NB4 (cell line): ENCODE measurements at regions not wholly inside any gene's neighbourhood (a gene's known extent, or its start where the extent isn't known, plus 50 kb on each side); places are given as distances from the start of the nearest gene placed in this dataset.

ENCODE experiments used
- DNase-seq: peaks from one replicate; pipeline ENCODE4 v3.0.0; 2010; ENCODE audit warnings: low read depth
- H3K4me3 ChIP-seq: one replicate; pipeline ENCODE4 v1.5.1; 2011; ENCODE audit warnings: mild to moderate bottlenecking, low read depth, low read length, moderate library complexity
- MYC ChIP-seq: IDR thresholded peaks from 2 replicates; pipeline ENCODE4 v1.6.1; 2011; ENCODE audit warnings: low read depth, low read length
- POLR2A ChIP-seq: IDR thresholded peaks from 2 replicates; pipeline ENCODE4 v1.6.1; 2011; ENCODE audit warnings: mild to moderate bottlenecking; ENCODE audit not compliant: insufficient read length; ENCODE audit errors: extremely low read depth
- TF ChIP-seq, protein P1 (sequence below): IDR thresholded peaks from 2 replicates; pipeline ENCODE4 v1.6.1; 2011; ENCODE audit warnings: low read depth, low read length
- TF ChIP-seq, protein P2 (sequence below): IDR thresholded peaks from one replicate; pipeline ENCODE4 v1.5.1; 2012; ENCODE audit warnings: low read depth, low read length

DNA sequence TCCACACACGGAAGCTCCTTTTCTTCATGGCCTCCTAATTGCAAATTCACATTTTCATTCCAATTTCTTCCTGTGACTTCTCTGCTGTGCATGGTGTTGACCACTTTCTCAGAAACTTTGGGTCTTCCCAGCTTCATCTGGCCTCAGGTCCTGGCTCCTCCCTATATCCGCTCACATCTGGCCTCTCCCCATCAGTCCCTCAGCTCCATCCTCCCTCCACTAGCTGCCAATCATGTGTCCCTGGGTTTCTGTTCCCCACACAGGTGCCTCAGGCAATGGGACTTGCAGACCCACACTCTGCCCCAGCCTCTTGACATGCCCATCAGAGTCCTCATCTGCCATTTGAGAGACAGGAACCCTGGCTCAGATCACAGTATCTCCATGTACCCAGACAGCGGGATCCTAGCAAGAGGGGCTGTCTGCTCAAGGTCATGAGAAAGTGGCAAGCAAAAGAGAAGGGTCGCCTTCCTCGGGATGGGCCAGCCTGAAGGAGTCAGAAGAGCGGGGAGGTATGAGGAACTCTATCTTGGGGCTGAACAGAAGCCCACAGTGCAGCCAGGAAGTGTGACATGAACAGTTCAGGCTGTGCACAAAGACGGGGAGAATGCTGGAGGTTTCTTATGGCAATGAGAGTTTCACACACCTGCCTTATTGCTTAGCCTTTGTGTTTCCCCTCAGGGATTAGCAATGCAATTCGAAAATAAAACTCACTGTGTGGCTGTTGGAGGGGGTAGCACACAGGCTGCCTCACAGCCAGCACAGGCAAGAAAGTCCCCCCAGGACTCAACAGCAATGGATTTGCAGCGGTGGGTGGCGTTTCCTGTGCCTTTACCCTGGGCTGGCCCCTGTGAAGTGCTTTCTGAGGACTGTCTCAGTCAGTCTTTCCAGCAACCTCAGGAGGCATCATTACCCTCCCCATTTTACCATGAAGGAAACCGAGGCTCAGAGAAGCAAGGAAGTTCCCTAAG, 69.5 kb downstream of the COPS8 start:
- TF ChIP-seq, protein P1, sequence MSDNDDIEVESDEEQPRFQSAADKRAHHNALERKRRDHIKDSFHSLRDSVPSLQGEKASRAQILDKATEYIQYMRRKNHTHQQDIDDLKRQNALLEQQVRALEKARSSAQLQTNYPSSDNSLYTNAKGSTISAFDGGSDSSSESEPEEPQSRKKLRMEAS, result no peak
- TF ChIP-seq POLR2A, result no peak
- TF ChIP-seq, protein P2, sequence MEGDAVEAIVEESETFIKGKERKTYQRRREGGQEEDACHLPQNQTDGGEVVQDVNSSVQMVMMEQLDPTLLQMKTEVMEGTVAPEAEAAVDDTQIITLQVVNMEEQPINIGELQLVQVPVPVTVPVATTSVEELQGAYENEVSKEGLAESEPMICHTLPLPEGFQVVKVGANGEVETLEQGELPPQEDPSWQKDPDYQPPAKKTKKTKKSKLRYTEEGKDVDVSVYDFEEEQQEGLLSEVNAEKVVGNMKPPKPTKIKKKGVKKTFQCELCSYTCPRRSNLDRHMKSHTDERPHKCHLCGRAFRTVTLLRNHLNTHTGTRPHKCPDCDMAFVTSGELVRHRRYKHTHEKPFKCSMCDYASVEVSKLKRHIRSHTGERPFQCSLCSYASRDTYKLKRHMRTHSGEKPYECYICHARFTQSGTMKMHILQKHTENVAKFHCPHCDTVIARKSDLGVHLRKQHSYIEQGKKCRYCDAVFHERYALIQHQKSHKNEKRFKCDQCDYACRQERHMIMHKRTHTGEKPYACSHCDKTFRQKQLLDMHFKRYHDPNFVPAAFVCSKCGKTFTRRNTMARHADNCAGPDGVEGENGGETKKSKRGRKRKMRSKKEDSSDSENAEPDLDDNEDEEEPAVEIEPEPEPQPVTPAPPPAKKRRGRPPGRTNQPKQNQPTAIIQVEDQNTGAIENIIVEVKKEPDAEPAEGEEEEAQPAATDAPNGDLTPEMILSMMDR, result no peak
- TF ChIP-seq MYC, result no peak
- H3K4me3 ChIP-seq, result no peak overlapping the region
- no peak for DNase-seq

DNA sequence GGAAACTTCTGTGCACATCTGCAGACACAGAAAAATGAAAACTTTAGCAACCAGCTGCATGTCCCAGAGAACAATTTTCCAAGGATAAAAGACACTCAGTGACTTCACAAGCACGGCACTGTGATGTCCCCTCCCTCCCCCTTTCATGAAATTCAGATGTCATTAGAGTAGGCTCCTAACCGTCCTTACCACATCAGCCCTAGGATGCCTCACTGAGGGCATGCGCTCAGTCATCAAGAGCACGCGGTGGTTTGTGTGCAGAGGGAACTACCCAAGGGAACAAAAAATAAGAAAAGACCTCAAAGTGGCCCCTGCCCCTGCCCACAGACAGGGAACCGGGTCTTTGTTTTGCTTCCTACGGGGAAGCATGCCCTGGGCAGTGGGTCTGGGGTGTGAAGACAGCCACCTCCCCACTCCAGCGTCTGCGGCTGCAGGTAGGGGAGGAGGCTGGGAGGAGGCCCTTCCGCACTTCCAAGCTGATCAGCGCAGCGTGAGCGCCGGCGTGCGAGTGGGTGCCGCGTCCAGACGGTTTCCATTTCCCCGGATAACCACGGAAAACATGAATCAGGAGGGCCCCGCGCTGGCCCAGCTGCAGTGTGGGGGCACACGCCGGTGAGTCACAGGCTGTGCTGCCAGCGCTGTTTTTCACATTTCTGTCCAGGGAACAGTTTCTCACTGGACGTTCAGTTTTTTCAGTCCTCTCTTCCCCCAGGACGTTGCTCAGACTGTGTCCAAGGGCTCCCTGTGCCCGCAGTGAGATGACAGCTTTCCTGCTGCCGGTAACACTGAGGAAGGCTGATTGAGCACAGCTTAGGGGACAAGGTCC, 70.6 kb downstream of the COPS8 start:
- H3K4me3 ChIP-seq, result no peak overlapping the region

DNA sequence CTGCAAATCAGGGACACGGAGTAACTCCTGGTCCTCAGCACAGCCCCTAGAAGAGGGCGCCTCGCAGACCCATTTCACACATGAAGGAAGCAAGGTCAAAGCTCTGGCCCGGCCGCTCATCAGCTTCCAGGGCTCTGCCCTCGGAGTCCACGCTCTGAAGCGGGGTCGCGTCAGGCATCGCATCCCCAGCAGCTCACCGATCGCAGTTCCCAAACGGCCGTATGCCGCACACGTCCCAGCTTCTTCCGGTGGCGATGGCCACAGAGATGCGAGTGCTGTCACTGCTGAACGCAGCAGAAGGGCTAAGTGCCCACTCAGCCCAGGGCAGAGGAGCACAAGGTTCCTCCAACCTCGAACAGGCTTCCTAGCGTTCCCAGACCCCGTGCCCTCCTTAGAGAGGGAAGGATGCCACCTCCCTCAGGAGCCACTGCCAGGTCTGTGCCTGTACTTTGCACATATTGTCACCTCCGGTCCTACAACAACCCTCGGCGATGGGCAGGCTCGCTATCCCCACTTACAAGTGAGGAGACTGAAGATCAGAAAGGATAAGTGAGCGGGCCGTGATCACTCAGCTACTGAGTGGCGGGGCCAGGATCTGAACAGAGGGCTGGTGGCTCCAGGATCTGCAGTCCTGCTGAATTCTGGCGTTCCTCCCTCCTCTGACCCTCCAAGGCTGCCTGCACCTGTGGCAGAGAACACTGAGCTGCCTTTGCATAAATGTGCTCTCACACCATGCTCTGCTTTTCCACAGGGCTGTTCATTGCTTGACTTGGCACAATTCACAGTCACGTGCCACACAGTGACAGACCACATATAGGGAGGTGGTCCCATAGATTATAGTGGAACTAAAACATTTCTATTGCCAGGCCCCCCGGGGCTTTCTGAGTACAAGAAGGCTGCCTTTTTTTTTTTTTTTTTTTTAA, 71.4 kb downstream of the COPS8 start:
- no peak overlapping the region for H3K4me3 ChIP-seq
- TF ChIP-seq, protein P2, result no peak
- DNase-seq, result no peak

More for the DNA sequence above, 70.6 kb downstream of the COPS8 start:
- peak; percentile 60 for DNase-seq
- TF ChIP-seq POLR2A (no peak), MYC (no peak)
- TF ChIP-seq, protein P2, result no peak
- TF ChIP-seq, protein P1, result no peak

DNA sequence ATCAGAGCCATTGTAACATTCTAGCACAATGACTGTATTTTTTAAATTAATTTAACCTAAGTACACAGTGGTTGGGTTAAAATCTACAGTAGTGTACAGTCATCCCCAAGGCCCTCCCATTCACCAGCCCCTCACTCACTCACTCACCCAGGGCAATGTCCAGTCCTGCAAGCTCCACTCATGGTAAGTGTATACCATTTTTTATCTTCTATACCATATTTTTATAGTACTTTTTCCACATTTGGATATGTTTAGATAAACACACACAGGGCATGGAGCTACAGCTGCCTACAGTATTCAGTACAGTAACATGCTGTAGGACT, 72.1 kb downstream of the COPS8 start:
- DNase-seq, result no peak
- TF ChIP-seq, protein P2, result no peak
- TF ChIP-seq POLR2A, result no peak
- no peak for TF ChIP-seq MYC
- TF ChIP-seq, protein P1, result no peak
- no peak overlapping the region for H3K4me3 ChIP-seq

DNA sequence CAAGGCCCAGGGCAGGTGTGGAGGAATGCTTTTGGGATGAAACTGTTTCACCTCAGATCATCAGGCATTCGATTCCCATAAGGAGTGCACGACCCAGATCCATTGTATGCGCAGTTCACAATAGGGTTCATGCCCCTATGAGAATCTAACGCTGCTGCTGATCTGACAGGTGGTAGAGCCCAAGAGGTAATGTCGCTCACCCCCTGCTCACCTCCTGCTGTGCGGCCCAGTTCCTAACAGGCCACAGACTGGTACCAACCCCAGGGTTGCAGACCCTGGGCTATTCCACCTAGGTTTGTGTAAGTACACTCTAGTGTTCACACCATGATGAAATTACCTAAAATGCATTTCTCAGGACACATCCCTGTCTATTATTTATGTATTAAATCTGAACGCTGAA, 72.5 kb downstream of the COPS8 start:
- TF ChIP-seq MYC (no peak), POLR2A (no peak)
- TF ChIP-seq, protein P1, result no peak
- TF ChIP-seq, protein P2, result no peak
- no peak overlapping the region for H3K4me3 ChIP-seq
- no peak for DNase-seq
